SK-N-SH treated with all-trans-retinoic acid at 6 μM for 48 hours (cell line): ENCODE measurements at regions not wholly inside any gene's neighbourhood (a gene's known extent, or its start where the extent isn't known, plus 50 kb on each side); places are given as distances from the start of the nearest gene placed in this dataset.

Experiments used
- ATAC-seq: fragments of 200-7000 bp; cut with Tn5 transposase; 3 replicates; pipeline ENCODE4 v1.9.1; 2020; ENCODE audit warnings: mild to moderate bottlenecking, moderate library complexity
- ARNTL ChIP-seq: fragments of 450-650 bp; formaldehyde crosslinking; IDR thresholded peaks from 2 replicates; pipeline ENCODE4 v1.5.0; 2020; ENCODE audit warnings: low read depth, mild to moderate bottlenecking, moderate library complexity, borderline replicate concordance
- BACH2 ChIP-seq: fragments of 250-450 bp; sonication (Bioruptor Pico); IDR thresholded peaks from 2 replicates; pipeline ENCODE4 v1.9.0; 2021; ENCODE audit warnings: mild to moderate bottlenecking, borderline replicate concordance
- CSDC2 ChIP-seq: fragments of 250-450 bp; sonication (Bioruptor Pico); IDR thresholded peaks from 2 replicates; pipeline ENCODE4 v1.5.0; 2020; ENCODE audit warnings: mild to moderate bottlenecking, moderate library complexity
- GLIS3 ChIP-seq: fragments of 250-450 bp; sonication (Bioruptor Pico); IDR thresholded peaks from 2 replicates; pipeline ENCODE4 v1.5.0; 2020; ENCODE audit warnings: mild to moderate bottlenecking, moderate library complexity
- ISL1 ChIP-seq: fragments of 250-450 bp; sonication (Bioruptor Pico); IDR thresholded peaks from 2 replicates; pipeline ENCODE4 v2.1.2; 2022; ENCODE audit warnings: mild to moderate bottlenecking, moderate library complexity
- OSR1 ChIP-seq: fragments of 250-450 bp; sonication (Bioruptor Pico); IDR thresholded peaks from 2 replicates; pipeline ENCODE4 v1.8.0; 2022; ENCODE audit warnings: moderate library complexity, mild to moderate bottlenecking, inconsistent platforms
- RARB ChIP-seq: fragments of 250-450 bp; sonication (Bioruptor Pico); IDR thresholded peaks from 2 replicates; pipeline ENCODE4 v1.8.0; 2021; ENCODE audit warnings: mild to moderate bottlenecking, moderate library complexity
- SNAI2 ChIP-seq: fragments of 250-450 bp; sonication (Bioruptor Pico); IDR thresholded peaks from 2 replicates; pipeline ENCODE4 v1.5.0; 2020; ENCODE audit warnings: mild to moderate bottlenecking, moderate library complexity
- ZC3H10 ChIP-seq: fragments of 250-450 bp; sonication (Bioruptor Pico); IDR thresholded peaks from 2 replicates; pipeline ENCODE4 v1.5.1; 2021; ENCODE audit warnings: mild to moderate bottlenecking, moderate library complexity
- ZFP3 ChIP-seq: fragments of 250-450 bp; sonication (Bioruptor Pico); IDR thresholded peaks from 2 replicates; pipeline ENCODE4 v1.5.0; 2020; ENCODE audit warnings: mild to moderate bottlenecking, moderate library complexity
- ZFP30 ChIP-seq: fragments of 450-650 bp; formaldehyde crosslinking; IDR thresholded peaks from 2 replicates; pipeline ENCODE4 v1.5.0; 2022; ENCODE audit warnings: mild to moderate bottlenecking, moderate library complexity
- ZNF565 ChIP-seq: fragments of 450-650 bp; formaldehyde crosslinking; conservative IDR thresholded peaks from 2 replicates; pipeline ENCODE4 v1.5.0; 2020; ENCODE audit warnings: low read depth, mild to moderate bottlenecking, moderate library complexity
- ZNF8 ChIP-seq: fragments of 450-650 bp; formaldehyde crosslinking; IDR thresholded peaks from 2 replicates; pipeline ENCODE4 v1.5.0; 2020; ENCODE audit warnings: mild to moderate bottlenecking, moderate library complexity
- TF ChIP-seq, protein P1 (sequence below): fragments of 250-450 bp; sonication (Bioruptor Pico); IDR thresholded peaks from 2 replicates; pipeline ENCODE4 v1.5.1; 2020; ENCODE audit warnings: low read depth, mild to moderate bottlenecking, moderate library complexity
- TF ChIP-seq, protein P2 (sequence below): fragments of 250-450 bp; sonication (Bioruptor Pico); IDR thresholded peaks from 2 replicates; pipeline ENCODE4 v1.8.0; 2020; ENCODE audit warnings: mild to moderate bottlenecking, moderate library complexity, borderline replicate concordance
- TF ChIP-seq, protein P3 (sequence below): fragments of 250-450 bp; sonication (Bioruptor Pico); IDR thresholded peaks from 2 replicates; pipeline ENCODE4 v1.5.1; 2021; ENCODE audit warnings: mild to moderate bottlenecking, moderate library complexity
- TF ChIP-seq, protein P4 (sequence below): fragments of 250-450 bp; sonication (Bioruptor Pico); IDR thresholded peaks from 2 replicates; pipeline ENCODE4 v1.5.0; 2020; ENCODE audit warnings: mild to moderate bottlenecking, moderate library complexity

DNA sequence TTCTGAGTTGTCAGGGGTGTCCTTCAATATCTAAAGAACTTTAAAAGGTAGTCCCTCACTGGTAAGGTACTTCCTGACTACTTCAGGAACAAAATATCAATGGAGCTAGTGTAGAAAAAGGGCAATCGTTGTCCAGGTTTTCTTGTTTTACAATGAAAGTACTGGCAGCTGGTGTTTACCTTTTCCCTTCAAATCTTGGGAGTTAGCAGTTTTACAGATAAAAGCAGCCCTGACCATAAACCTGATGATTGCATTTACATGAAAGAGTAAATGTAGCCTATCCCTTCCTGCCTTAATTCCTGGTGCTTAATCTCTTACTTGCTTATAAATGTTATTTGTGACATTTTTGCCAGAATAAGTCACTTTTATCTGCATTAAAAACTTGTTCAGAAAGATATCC, 559.9 kb upstream of the ARPP21 start:
- TF ChIP-seq ARNTL (no peak), GLIS3 (no peak), SNAI2 (no peak), RARB (CRISPR knock-in tag) (no peak)
- TF ChIP-seq, protein P1, sequence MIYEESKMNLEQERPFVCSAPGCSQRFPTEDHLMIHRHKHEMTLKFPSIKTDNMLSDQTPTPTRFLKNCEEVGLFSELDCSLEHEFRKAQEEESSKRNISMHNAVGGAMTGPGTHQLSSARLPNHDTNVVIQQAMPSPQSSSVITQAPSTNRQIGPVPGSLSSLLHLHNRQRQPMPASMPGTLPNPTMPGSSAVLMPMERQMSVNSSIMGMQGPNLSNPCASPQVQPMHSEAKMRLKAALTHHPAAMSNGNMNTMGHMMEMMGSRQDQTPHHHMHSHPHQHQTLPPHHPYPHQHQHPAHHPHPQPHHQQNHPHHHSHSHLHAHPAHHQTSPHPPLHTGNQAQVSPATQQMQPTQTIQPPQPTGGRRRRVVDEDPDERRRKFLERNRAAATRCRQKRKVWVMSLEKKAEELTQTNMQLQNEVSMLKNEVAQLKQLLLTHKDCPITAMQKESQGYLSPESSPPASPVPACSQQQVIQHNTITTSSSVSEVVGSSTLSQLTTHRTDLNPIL (CRISPR knock-in tag): no peak
- TF ChIP-seq, protein P2, sequence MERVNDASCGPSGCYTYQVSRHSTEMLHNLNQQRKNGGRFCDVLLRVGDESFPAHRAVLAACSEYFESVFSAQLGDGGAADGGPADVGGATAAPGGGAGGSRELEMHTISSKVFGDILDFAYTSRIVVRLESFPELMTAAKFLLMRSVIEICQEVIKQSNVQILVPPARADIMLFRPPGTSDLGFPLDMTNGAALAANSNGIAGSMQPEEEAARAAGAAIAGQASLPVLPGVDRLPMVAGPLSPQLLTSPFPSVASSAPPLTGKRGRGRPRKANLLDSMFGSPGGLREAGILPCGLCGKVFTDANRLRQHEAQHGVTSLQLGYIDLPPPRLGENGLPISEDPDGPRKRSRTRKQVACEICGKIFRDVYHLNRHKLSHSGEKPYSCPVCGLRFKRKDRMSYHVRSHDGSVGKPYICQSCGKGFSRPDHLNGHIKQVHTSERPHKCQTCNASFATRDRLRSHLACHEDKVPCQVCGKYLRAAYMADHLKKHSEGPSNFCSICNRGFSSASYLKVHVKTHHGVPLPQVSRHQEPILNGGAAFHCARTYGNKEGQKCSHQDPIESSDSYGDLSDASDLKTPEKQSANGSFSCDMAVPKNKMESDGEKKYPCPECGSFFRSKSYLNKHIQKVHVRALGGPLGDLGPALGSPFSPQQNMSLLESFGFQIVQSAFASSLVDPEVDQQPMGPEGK (CRISPR knock-in tag): no peak
- TF ChIP-seq, protein P3, sequence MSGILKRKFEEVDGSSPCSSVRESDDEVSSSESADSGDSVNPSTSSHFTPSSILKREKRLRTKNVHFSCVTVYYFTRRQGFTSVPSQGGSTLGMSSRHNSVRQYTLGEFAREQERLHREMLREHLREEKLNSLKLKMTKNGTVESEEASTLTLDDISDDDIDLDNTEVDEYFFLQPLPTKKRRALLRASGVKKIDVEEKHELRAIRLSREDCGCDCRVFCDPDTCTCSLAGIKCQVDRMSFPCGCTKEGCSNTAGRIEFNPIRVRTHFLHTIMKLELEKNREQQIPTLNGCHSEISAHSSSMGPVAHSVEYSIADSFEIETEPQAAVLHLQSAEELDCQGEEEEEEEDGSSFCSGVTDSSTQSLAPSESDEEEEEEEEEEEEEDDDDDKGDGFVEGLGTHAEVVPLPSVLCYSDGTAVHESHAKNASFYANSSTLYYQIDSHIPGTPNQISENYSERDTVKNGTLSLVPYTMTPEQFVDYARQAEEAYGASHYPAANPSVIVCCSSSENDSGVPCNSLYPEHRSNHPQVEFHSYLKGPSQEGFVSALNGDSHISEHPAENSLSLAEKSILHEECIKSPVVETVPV (CRISPR knock-in tag): no peak
- ATAC-seq: no peak

DNA sequence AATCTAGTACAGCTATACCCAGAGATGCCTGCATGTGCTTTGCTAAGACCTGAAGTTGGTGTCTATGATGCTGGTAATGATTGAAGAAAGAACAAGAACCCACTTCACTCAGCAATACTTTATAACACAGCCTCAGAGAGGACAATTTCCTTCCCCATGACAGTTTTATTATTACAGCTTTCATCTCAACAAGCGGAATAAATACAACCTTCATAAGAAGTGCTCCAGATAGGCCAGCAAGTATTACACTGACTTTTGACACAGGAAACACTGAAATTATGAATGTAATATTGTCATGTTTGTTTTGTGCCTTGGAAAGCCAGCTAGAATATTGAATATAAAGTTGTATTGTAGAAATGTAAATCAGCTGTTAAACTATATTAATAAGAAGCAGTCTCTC, 557.4 kb upstream of the ARPP21 start:
- TF ChIP-seq ISL1 (CRISPR knock-in tag): no peak
- ATAC-seq: no peak

DNA sequence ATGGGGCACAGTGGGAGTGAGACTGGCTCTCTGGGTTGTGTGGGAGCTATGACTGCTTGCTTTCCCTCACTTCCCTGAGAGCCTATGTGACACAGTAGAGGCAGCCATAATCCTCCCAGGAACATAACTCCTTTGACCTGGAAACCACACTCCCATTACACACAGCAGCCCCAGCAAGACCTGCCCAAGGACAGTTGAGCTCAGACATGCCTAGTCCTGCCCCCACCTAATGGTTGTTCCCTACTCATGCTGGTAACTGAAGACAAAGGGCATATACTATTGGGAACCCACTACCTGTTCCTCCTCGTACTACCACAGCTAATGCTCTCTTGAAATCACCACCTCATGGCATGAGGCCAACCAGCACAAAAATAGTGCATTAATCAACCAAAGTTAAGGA, 550.4 kb upstream of the ARPP21 start:
- ATAC-seq: no peak
- TF ChIP-seq, protein P2 (CRISPR knock-in tag): no peak
- TF ChIP-seq GLIS3 (no peak), ISL1 (CRISPR knock-in tag) (no peak), ARNTL (no peak), OSR1 (CRISPR knock-in tag) (no peak), ZNF565 (CRISPR knock-in tag) (no peak), ZC3H10 (CRISPR knock-in tag) (no peak), CSDC2 (CRISPR knock-in tag) (no peak), ZFP3 (CRISPR knock-in tag) (no peak), SNAI2 (no peak), ZFP30 (no peak), ZNF8 (CRISPR knock-in tag) (no peak), BACH2 (CRISPR knock-in tag) (no peak)
- TF ChIP-seq, protein P1 (CRISPR knock-in tag): no peak
- TF ChIP-seq, protein P3 (CRISPR knock-in tag): no peak
- TF ChIP-seq, protein P4, sequence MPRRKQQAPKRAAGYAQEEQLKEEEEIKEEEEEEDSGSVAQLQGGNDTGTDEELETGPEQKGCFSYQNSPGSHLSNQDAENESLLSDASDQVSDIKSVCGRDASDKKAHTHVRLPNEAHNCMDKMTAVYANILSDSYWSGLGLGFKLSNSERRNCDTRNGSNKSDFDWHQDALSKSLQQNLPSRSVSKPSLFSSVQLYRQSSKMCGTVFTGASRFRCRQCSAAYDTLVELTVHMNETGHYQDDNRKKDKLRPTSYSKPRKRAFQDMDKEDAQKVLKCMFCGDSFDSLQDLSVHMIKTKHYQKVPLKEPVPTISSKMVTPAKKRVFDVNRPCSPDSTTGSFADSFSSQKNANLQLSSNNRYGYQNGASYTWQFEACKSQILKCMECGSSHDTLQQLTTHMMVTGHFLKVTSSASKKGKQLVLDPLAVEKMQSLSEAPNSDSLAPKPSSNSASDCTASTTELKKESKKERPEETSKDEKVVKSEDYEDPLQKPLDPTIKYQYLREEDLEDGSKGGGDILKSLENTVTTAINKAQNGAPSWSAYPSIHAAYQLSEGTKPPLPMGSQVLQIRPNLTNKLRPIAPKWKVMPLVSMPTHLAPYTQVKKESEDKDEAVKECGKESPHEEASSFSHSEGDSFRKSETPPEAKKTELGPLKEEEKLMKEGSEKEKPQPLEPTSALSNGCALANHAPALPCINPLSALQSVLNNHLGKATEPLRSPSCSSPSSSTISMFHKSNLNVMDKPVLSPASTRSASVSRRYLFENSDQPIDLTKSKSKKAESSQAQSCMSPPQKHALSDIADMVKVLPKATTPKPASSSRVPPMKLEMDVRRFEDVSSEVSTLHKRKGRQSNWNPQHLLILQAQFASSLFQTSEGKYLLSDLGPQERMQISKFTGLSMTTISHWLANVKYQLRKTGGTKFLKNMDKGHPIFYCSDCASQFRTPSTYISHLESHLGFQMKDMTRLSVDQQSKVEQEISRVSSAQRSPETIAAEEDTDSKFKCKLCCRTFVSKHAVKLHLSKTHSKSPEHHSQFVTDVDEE (CRISPR knock-in tag): no peak
- TF ChIP-seq, all 23 proteins: peak for 0
